Right lobe of liver (tissue), 4 donors: ENCODE measurements at regions not wholly inside any gene's neighbourhood (a gene's known extent, or its start where the extent isn't known, plus 50 kb on each side); places are given as distances from the start of the nearest gene placed in this dataset.

ENCODE experiments used
- CTCF ChIP-seq, 4 donors: fragments of 200-600 bp in 3 of 4; fragments of 450-650 bp in 1 of 4; IDR thresholded peaks; one replicate each; pipeline versions ENCODE4 v1.5.1 to v1.8.0; 2016 to 2022; ENCODE audit warnings: antibody characterized with exemption in 4 of 4, mild to moderate bottlenecking in 2 of 4
- POLR2A ChIP-seq: fragments of 450-650 bp; IDR thresholded peaks from one replicate; pipeline ENCODE4 v1.6.1; 2017; ENCODE audit warnings: antibody characterized with exemption, mild to moderate bottlenecking
- donor health status: DM: no; HTN: no; CAD: no.
- donor health status: DM: no; HTN: no; CAD: no.
- donor health status: DM: no; HTN: yes; CAD: no.

GRCh38 chr15:95457520-95457919 is 873.0 kb upstream of the NR2F2 start:
- TF ChIP-seq CTCF (IDR thresholded peaks at IDR 0.05), result no peak
- no peak for TF ChIP-seq POLR2A
